Naive thymus-derived CD4-positive, alpha-beta T cell (primary cell): ENCODE measurements at regions not wholly inside any gene's neighbourhood (a gene's known extent, or its start where the extent isn't known, plus 50 kb on each side); places are given as distances from the start of the nearest gene placed in this dataset.
"Not testable (repeated sequence)": the region's sequence is repeated elsewhere in the genome, so short reads cannot be mapped to it uniquely, and the experiment has no call there.

ENCODE experiments used
- ATAC-seq: fragments of 150-1000 bp; cut with Tn5 transposase; 2 replicates; pipeline ENCODE4 v1.10.0; 2021; ENCODE audit warnings: mild to moderate bottlenecking, moderate library complexity
- CTCF ChIA-PET: fragments of 350-600 bp; sonication (Branson Sonifier 250); formaldehyde crosslinking; loops from one replicate; lab custom pipeline; 2021; ENCODE audit warnings: antibody characterized with exemption; lab: Charles Lee
- POLR2A ChIA-PET: fragments of 350-600 bp; sonication (Branson Sonifier 250); formaldehyde crosslinking; loops from one replicate; lab custom pipeline; 2021; ENCODE audit warnings: antibody characterized with exemption, inconsistent platforms; lab: Charles Lee
- DNase-seq, 9 donors: peaks; one replicate each; pipeline versions ENCODE4 v3.0.0 to v3.0.0-alpha.2; 2020 to 2022; ENCODE audit warnings: mixed read lengths in 1 of 9
- H3K27ac ChIP-seq: one replicate; pipeline ENCODE4 v1.7.0; 2013; ENCODE audit warnings: mild to moderate bottlenecking, low read depth, low read length, moderate library complexity
- H3K27me3 ChIP-seq, 2 donors: one replicate each; pipeline ENCODE4 v1.7.0; 2013; ENCODE audit warnings: low read length in 2 of 2, mild to moderate bottlenecking in 2 of 2, moderate library complexity in 2 of 2; ENCODE audit not compliant: control insufficient read depth in 2 of 2, insufficient read depth in 2 of 2
- H3K36me3 ChIP-seq, 3 experiments: 1 replicate in 2 of 3; 2 replicates in 1 of 3; pipeline ENCODE4 v1.7.0; 2013; ENCODE audit warnings: low read length in 3 of 3, mild to moderate bottlenecking in 3 of 3, moderate library complexity in 1 of 3; ENCODE audit not compliant: insufficient read depth in 3 of 3, control insufficient read depth in 2 of 3
- H3K4me1 ChIP-seq, 2 donors: one replicate each; pipeline ENCODE4 v1.7.0; 2013; ENCODE audit warnings: low read length in 2 of 2, mild to moderate bottlenecking in 2 of 2, moderate library complexity in 1 of 2; ENCODE audit not compliant: control insufficient read depth in 2 of 2, insufficient read depth in 2 of 2
- H3K4me3 ChIP-seq: 2 replicates; pipeline ENCODE4 v1.7.0; 2013; ENCODE audit warnings: mild to moderate bottlenecking, low read length
- H3K9me3 ChIP-seq, 3 experiments: 1 replicate in 2 of 3; 2 replicates in 1 of 3; pipeline ENCODE4 v1.7.0; 2013; ENCODE audit warnings: low read length in 3 of 3; ENCODE audit not compliant: control insufficient read depth in 2 of 3
- H3K27ac Mint-ChIP-seq, 9 donors: one replicate each; pipeline ENCODE4 v1.8.0; 2020 to 2022; ENCODE audit warnings: mixed read lengths in 9 of 9, mild to moderate bottlenecking in 8 of 9, moderate library complexity in 5 of 9, inconsistent platforms in 2 of 9
- H3K27me3 Mint-ChIP-seq, 5 donors: one replicate each; pipeline ENCODE4 v1.8.0; 2021 to 2022; ENCODE audit warnings: mixed read lengths in 5 of 5, mild to moderate bottlenecking in 1 of 5
- H3K36me3 Mint-ChIP-seq, 5 donors: one replicate each; pipeline ENCODE4 v1.8.0; 2020 to 2022; ENCODE audit warnings: mixed read lengths in 5 of 5, mild to moderate bottlenecking in 3 of 5, inconsistent platforms in 1 of 5
- H3K4me1 Mint-ChIP-seq, 7 donors: one replicate each; pipeline ENCODE4 v1.8.0; 2020 to 2022; ENCODE audit warnings: mixed read lengths in 7 of 7, mild to moderate bottlenecking in 3 of 7, inconsistent platforms in 1 of 7
- H3K4me3 Mint-ChIP-seq, 10 donors: one replicate each; pipeline ENCODE4 v1.8.0; 2020 to 2022; ENCODE audit warnings: mild to moderate bottlenecking in 10 of 10, mixed read lengths in 10 of 10, moderate library complexity in 6 of 10, inconsistent platforms in 2 of 10
- H3K9me3 Mint-ChIP-seq, 11 donors: one replicate each; pipeline ENCODE4 v1.8.0; 2020 to 2022; ENCODE audit warnings: mixed read lengths in 11 of 11, mild to moderate bottlenecking in 4 of 11, inconsistent platforms in 1 of 11, moderate library complexity in 1 of 11
- intact Hi-C, 2 donors: fragments of 100-400 bp; cut with micrococcal nuclease; formaldehyde crosslinking; loops; one replicate each; pipeline ENCODE4 v1.15.1; 2023

GRCh38 chr6:119727504-119728219 is 378.1 kb upstream of the MAN1A1 start:
- Mint-ChIP-seq H3K27ac (no peak overlapping the region), H3K36me3 (no peaks in the 10 kb centered on the region), H3K4me3 (no peak overlapping the region), H3K9me3 (peaks cover 0 to 2% (median 0%) of the 10 kb centered on the region in 11 donors), H3K27me3 (peaks cover 4 to 20% (median 7%) of the 10 kb centered on the region in 5 donors), H3K4me1 (no peaks in the 10 kb centered on the region)
- Histone ChIP-seq H3K36me3 (no peaks in the 10 kb centered on the region), H3K27ac (no peak overlapping the region), H3K27me3 (no peaks in the 10 kb centered on the region), H3K4me3 (no peak overlapping the region), H3K4me1 (no peaks in the 10 kb centered on the region), H3K9me3 (no peaks in the 10 kb centered on the region)
- DNase-seq (no peak), ATAC-seq (no peak)
- intact Hi-C loops: no loop called here
- CTCF ChIA-PET: no interaction called here
- POLR2A ChIA-PET: no interaction called here

GRCh38 chr6:119726912-119727311 is 377.4 kb upstream of the MAN1A1 start:
- H3K27me3 ChIP-seq, POLR2A ChIA-PET, H3K9me3 ChIP-seq, H3K27ac Mint-ChIP-seq, H3K27ac ChIP-seq, H3K9me3 Mint-ChIP-seq, ATAC-seq, H3K4me3 Mint-ChIP-seq, H3K36me3 Mint-ChIP-seq, H3K4me1 ChIP-seq, intact Hi-C loops, DNase-seq, CTCF ChIA-PET, H3K36me3 ChIP-seq, H3K4me1 Mint-ChIP-seq, H3K4me3 ChIP-seq: not testable (repeated sequence)
- H3K27me3 Mint-ChIP-seq: peaks cover 4 to 20% (median 7%) of the 10 kb centered on the region in 5 donors

- peaks cover 0 to 2% (median 0%) of the 10 kb centered on the region in 11 donors for H3K9me3 Mint-ChIP-seq
- no peaks in the 10 kb centered on the region for H3K4me1 Mint-ChIP-seq
- H3K27ac Mint-ChIP-seq: no peak overlapping the region
- H3K27ac ChIP-seq: no peak overlapping the region
- no peaks in the 10 kb centered on the region for H3K36me3 ChIP-seq
- H3K4me3 ChIP-seq: no peak overlapping the region
- no peaks in the 10 kb centered on the region for H3K9me3 ChIP-seq
- peaks cover 4 to 20% (median 6%) of the 10 kb centered on the region in 5 donors for H3K27me3 Mint-ChIP-seq
- ATAC-seq (no peak), DNase-seq (no peak)
- ChIA-PET POLR2A (no interaction called here), CTCF (no interaction called here)
- no peak overlapping the region for H3K4me3 Mint-ChIP-seq
- intact Hi-C loops: no loop called here
- no peaks in the 10 kb centered on the region for H3K27me3 ChIP-seq
- no peaks in the 10 kb centered on the region for H3K4me1 ChIP-seq
- H3K36me3 Mint-ChIP-seq: no peaks in the 10 kb centered on the region
These were observed 376.5 kb upstream of the MAN1A1 start for GRCh38 chr6:119726086-119726485.

GRCh38 chr6:119720160-119720559 is 370.6 kb upstream of the MAN1A1 start:
- Histone ChIP-seq H3K4me3 (no peak overlapping the region), H3K27ac (no peak overlapping the region), H3K27me3 (no peaks in the 10 kb centered on the region), H3K4me1 (no peaks in the 10 kb centered on the region), H3K36me3 (no peaks in the 10 kb centered on the region), H3K9me3 (no peaks in the 10 kb centered on the region)
- DNase-seq (no peak), ATAC-seq (no peak)
- Mint-ChIP-seq H3K4me1 (peaks cover 0 to 10% (median 4%) of the 10 kb centered on the region in 7 donors), H3K9me3 (no peaks in the 10 kb centered on the region), H3K4me3 (no peak overlapping the region), H3K27ac (no peak overlapping the region), H3K27me3 (peaks cover 0 to 24% (median 5%) of the 10 kb centered on the region in 5 donors), H3K36me3 (no peaks in the 10 kb centered on the region)
- ChIA-PET POLR2A (no interaction called here), CTCF (no interaction called here)
- intact Hi-C loops: no loop called here

- H3K36me3 ChIP-seq: no peaks in the 10 kb centered on the region
- no peak overlapping the region for H3K27ac ChIP-seq
- POLR2A ChIA-PET: no interaction called here
- H3K9me3 ChIP-seq: no peaks in the 10 kb centered on the region
- Mint-ChIP-seq H3K27me3 (peaks cover 0 to 14% (median 5%) of the 10 kb centered on the region in 5 donors), H3K36me3 (no peaks in the 10 kb centered on the region), H3K4me3 (peak overlapping the region in 1 of 10 donors; percentile 7), H3K4me1 (peaks cover 0 to 10% (median 4%) of the 10 kb centered on the region in 7 donors), H3K27ac (no peak overlapping the region), H3K9me3 (no peaks in the 10 kb centered on the region)
- no peak for ATAC-seq
- CTCF ChIA-PET: no interaction called here
- no peak for DNase-seq
- H3K4me3 ChIP-seq: no peak overlapping the region
- no peaks in the 10 kb centered on the region for H3K4me1 ChIP-seq
- no peaks in the 10 kb centered on the region for H3K27me3 ChIP-seq
- intact Hi-C loops: no loop called here
These were observed 368.4 kb upstream of the MAN1A1 start for GRCh38 chr6:119717942-119718341.

GRCh38 chr6:119716668-119717270 is 367.2 kb upstream of the MAN1A1 start:
- Histone ChIP-seq H3K27me3 (no peaks in the 10 kb centered on the region), H3K27ac (no peak overlapping the region), H3K4me3 (no peak overlapping the region), H3K36me3 (no peaks in the 10 kb centered on the region), H3K4me1 (no peaks in the 10 kb centered on the region), H3K9me3 (no peaks in the 10 kb centered on the region)
- CTCF ChIA-PET: no interaction called here
- intact Hi-C loops: no loop called here
- no peaks in the 10 kb centered on the region for H3K36me3 Mint-ChIP-seq
- peaks cover 0 to 10% (median 4%) of the 10 kb centered on the region in 7 donors for H3K4me1 Mint-ChIP-seq
- DNase-seq: no peak
- POLR2A ChIA-PET: no interaction called here
- ATAC-seq: no peak
- no peak overlapping the region for H3K27ac Mint-ChIP-seq
- H3K4me3 Mint-ChIP-seq: no peak overlapping the region
- peaks cover 0 to 1% (median 0%) of the 10 kb centered on the region in 11 donors for H3K9me3 Mint-ChIP-seq
- H3K27me3 Mint-ChIP-seq: peaks cover 0 to 10% (median 5%) of the 10 kb centered on the region in 5 donors

- Histone ChIP-seq H3K27me3 (no peaks in the 10 kb centered on the region), H3K9me3 (no peaks in the 10 kb centered on the region), H3K4me1 (no peaks in the 10 kb centered on the region), H3K27ac (no peak overlapping the region), H3K4me3 (no peak overlapping the region), H3K36me3 (no peaks in the 10 kb centered on the region)
- H3K27me3 Mint-ChIP-seq: peaks cover 0 to 11% (median 5%) of the 10 kb centered on the region in 5 donors
- intact Hi-C loops: no loop called here
- no peak for DNase-seq
- H3K4me3 Mint-ChIP-seq: no peak overlapping the region
- H3K36me3 Mint-ChIP-seq: no peaks in the 10 kb centered on the region
- POLR2A ChIA-PET: no interaction called here
- H3K9me3 Mint-ChIP-seq: peaks cover 0 to 2% (median 0%) of the 10 kb centered on the region in 11 donors
- no peak overlapping the region for H3K27ac Mint-ChIP-seq
- peaks cover 0 to 10% (median 4%) of the 10 kb centered on the region in 7 donors for H3K4me1 Mint-ChIP-seq
- CTCF ChIA-PET: no interaction called here
- ATAC-seq: no peak
These were observed 364.3 kb upstream of the MAN1A1 start for GRCh38 chr6:119713903-119714302.
